CD14-positive monocyte (primary cell): ENCODE measurements at regions not wholly inside any gene's neighbourhood (a gene's known extent, or its start where the extent isn't known, plus 50 kb on each side); places are given as distances from the start of the nearest gene placed in this dataset.

Experiments used
- DNase-seq, 3 donors: peaks; one replicate each; pipeline ENCODE4 v3.0.0-alpha.2; 2011 to 2022
- H2AFZ ChIP-seq: 2 replicates; pipeline ENCODE4 v1.6.0; 2012; ENCODE audit warnings: mild to moderate bottlenecking, low read depth, low read length, inconsistent platforms; ENCODE audit not compliant: insufficient read depth, poor library complexity, severe bottlenecking
- H3K27ac ChIP-seq, 2 donors: 1 replicate in 1 of 2; 2 replicates in 1 of 2; pipeline ENCODE4 v1.5.1; 2012 to 2013; ENCODE audit warnings: low read length in 2 of 2, control low read depth in 1 of 2, inconsistent platforms in 1 of 2, low read depth in 1 of 2, mild to moderate bottlenecking in 1 of 2
- H3K27me3 ChIP-seq, 2 donors: one replicate each; pipeline versions ENCODE4 v1.6.0 to v1.6.1; 2011 to 2013; ENCODE audit warnings: low read length in 2 of 2; ENCODE audit not compliant: control insufficient read depth in 2 of 2, insufficient read depth in 2 of 2
- H3K36me3 ChIP-seq, 2 donors: replicated peaks in 1 of 2; 1 replicate in 1 of 2; 2 replicates in 1 of 2; pipeline versions ENCODE4 v1.5.1 to v1.6.1; 2012 to 2013; ENCODE audit warnings: low read length in 2 of 2, control low read depth in 1 of 2, inconsistent platforms in 1 of 2, mild to moderate bottlenecking in 1 of 2; ENCODE audit not compliant: insufficient read depth in 2 of 2, control insufficient read depth in 1 of 2
- H3K4me1 ChIP-seq, 2 donors: 1 replicate in 1 of 2; 2 replicates in 1 of 2; pipeline versions ENCODE4 v1.5.1 to v1.6.1; 2012 to 2013; ENCODE audit warnings: low read length in 2 of 2, control low read depth in 1 of 2, inconsistent platforms in 1 of 2, mild to moderate bottlenecking in 1 of 2, moderate library complexity in 1 of 2; ENCODE audit not compliant: insufficient read depth in 2 of 2, control insufficient read depth in 1 of 2
- H3K4me2 ChIP-seq: replicated peaks from 2 replicates; pipeline ENCODE3; 2012; ENCODE audit warnings: low read length, moderate library complexity, mild to moderate bottlenecking; ENCODE audit not compliant: poor library complexity, severe bottlenecking; ENCODE audit errors: extremely low read depth
- H3K4me3 ChIP-seq, 3 experiments: fragments of 200-600 bp in 1 of 3; sonication (generic) in 1 of 3; replicated peaks in 1 of 3; 1 replicate in 2 of 3; 2 replicates in 1 of 3; pipeline ENCODE4 v1.5.1; 2011 to 2013; ENCODE audit warnings: low read length in 3 of 3, mild to moderate bottlenecking in 3 of 3, control low read depth in 2 of 3, low read depth in 2 of 3, inconsistent platforms in 1 of 3, moderate library complexity in 1 of 3
- H3K79me2 ChIP-seq: 2 replicates; pipeline ENCODE4 v1.6.0; 2012; ENCODE audit warnings: mild to moderate bottlenecking, control low read depth, inconsistent platforms, low read length, moderate library complexity; ENCODE audit not compliant: insufficient read depth
- H3K9ac ChIP-seq: 2 replicates; pipeline ENCODE4 v1.6.0; 2017; ENCODE audit warnings: low read length, mild to moderate bottlenecking; ENCODE audit not compliant: insufficient read depth, poor library complexity, severe bottlenecking
- H3K9me3 ChIP-seq, 2 donors: replicated peaks in 1 of 2; 1 replicate in 1 of 2; 2 replicates in 1 of 2; pipeline versions ENCODE4 v1.5.1 to v1.6.1; 2012 to 2013; ENCODE audit warnings: low read length in 2 of 2, control low read depth in 1 of 2; ENCODE audit not compliant: control insufficient read depth in 1 of 2, insufficient read depth in 1 of 2
- H4K20me1 ChIP-seq: 2 replicates; pipeline ENCODE4 v1.6.0; 2012; ENCODE audit warnings: mild to moderate bottlenecking, low read length, control low read depth, moderate library complexity; ENCODE audit not compliant: insufficient read depth
- H3K27ac Mint-ChIP-seq, 7 donors: one replicate each; pipeline ENCODE4 v1.8.0; 2020; ENCODE audit warnings: mild to moderate bottlenecking in 7 of 7, mixed read lengths in 7 of 7, moderate library complexity in 6 of 7, inconsistent platforms in 2 of 7
- H3K27me3 Mint-ChIP-seq, 3 donors: one replicate each; pipeline ENCODE4 v1.8.0; 2021 to 2022; ENCODE audit warnings: low read depth in 3 of 3, mild to moderate bottlenecking in 3 of 3, mixed read lengths in 3 of 3, moderate library complexity in 3 of 3, inconsistent platforms in 1 of 3
- H3K36me3 Mint-ChIP-seq, 2 donors: one replicate each; pipeline ENCODE4 v1.8.0; 2020; ENCODE audit warnings: mixed read lengths in 2 of 2, inconsistent platforms in 1 of 2, mild to moderate bottlenecking in 1 of 2
- H3K4me1 Mint-ChIP-seq: one replicate; pipeline ENCODE4 v1.8.0; 2020; ENCODE audit warnings: mild to moderate bottlenecking, mixed read lengths
- H3K4me3 Mint-ChIP-seq, 2 donors: one replicate each; pipeline ENCODE4 v1.8.0; 2020; ENCODE audit warnings: mild to moderate bottlenecking in 2 of 2, mixed read lengths in 2 of 2, moderate library complexity in 1 of 2
- H3K9me3 Mint-ChIP-seq, 7 donors: one replicate each; pipeline ENCODE4 v1.8.0; 2020 to 2022; ENCODE audit warnings: mixed read lengths in 7 of 7, mild to moderate bottlenecking in 6 of 7, moderate library complexity in 6 of 7, inconsistent platforms in 2 of 7
- CTCF ChIP-seq: fragments of 200-600 bp; IDR thresholded peaks from one replicate; pipeline ENCODE4 v1.8.0; 2022; ENCODE audit warnings: antibody characterized with exemption, mild to moderate bottlenecking
- WGBS: methylation state at CpG from one replicate; pipeline ENCODE4 v1.1.5; 2013; ENCODE audit warnings: missing lambda C conversion rate; ENCODE audit not compliant: insufficient coverage; 5-methylcytosine and 5-hydroxymethylcytosine counted together
- intact Hi-C, 2 donors: fragments of 100-400 bp; cut with micrococcal nuclease; formaldehyde crosslinking; loops; one replicate each; pipeline versions ENCODE4 v1.15.0 to v1.15.1; 2023

GRCh38 chr12:28746734-28747325 is 402.2 kb upstream of the FAR2 start:
- H3K27ac Mint-ChIP-seq = no peak overlapping the region
- 100% methylated on average over 3 of the region's 3 CpGs for WGBS
- peaks cover 0 to 2% (median 0%) of the 10 kb centered on the region in 3 donors for H3K27me3 Mint-ChIP-seq

GRCh38 chr12:28750946-28751685 is 398.0 kb upstream of the FAR2 start:
- Mint-ChIP-seq H3K9me3 (peaks cover 7 to 23% (median 10%) of the 10 kb centered on the region in 7 donors), H3K27me3 (no peaks in the 10 kb centered on the region), H3K4me3 (no peak overlapping the region), H3K36me3 (no peaks in the 10 kb centered on the region), H3K27ac (peak overlapping the region in 4 of 7 donors; percentile 7 to 69 (median 26)), H3K4me1 (peaks cover 17% of the 10 kb centered on the region)
- intact Hi-C loops = no loop called here
- Histone ChIP-seq H3K36me3 (no peaks in the 10 kb centered on the region), H3K27me3 (no peaks in the 10 kb centered on the region), H3K4me2 (peak overlapping the region; percentile 36), H2AFZ (no peak overlapping the region), H3K27ac (peak overlapping the region in 1 of 2 donors; percentile 56), H3K4me3 (no peak overlapping the region), H3K4me1 (peaks cover 6 to 15% of the 10 kb centered on the region in 2 donors), H3K79me2 (no peaks in the 10 kb centered on the region), H4K20me1 (no peaks in the 10 kb centered on the region), H3K9ac (no peak overlapping the region), H3K9me3 (peaks cover 9 to 14% of the 10 kb centered on the region in 2 donors)
- peak in 1 of 3 donors; percentile 23 for DNase-seq
- TF ChIP-seq CTCF = no peak
- WGBS = no CpG with 5 or more reads among the region's 1 CpG

More at GRCh38 chr12:28746734-28747325, 402.2 kb upstream of the FAR2 start:
- Mint-ChIP-seq H3K4me1 (peaks cover 17% of the 10 kb centered on the region), H3K36me3 (no peaks in the 10 kb centered on the region), H3K4me3 (no peak overlapping the region), H3K9me3 (peaks cover 0 to 8% (median 3%) of the 10 kb centered on the region in 7 donors)
- intact Hi-C loops = no loop called here
- no peak overlapping the region for H3K27ac ChIP-seq
- H3K4me1 ChIP-seq = peaks cover 6 to 15% of the 10 kb centered on the region in 2 donors
- H3K9me3 ChIP-seq = peaks cover 4 to 6% of the 10 kb centered on the region in 2 donors
- H3K27me3 ChIP-seq = no peaks in the 10 kb centered on the region
- no peaks in the 10 kb centered on the region for H3K79me2 ChIP-seq
- no peaks in the 10 kb centered on the region for H3K36me3 ChIP-seq
- H3K4me2 ChIP-seq = no peak overlapping the region
- DNase-seq = no peak
- TF ChIP-seq CTCF = no peak
- no peaks in the 10 kb centered on the region for H4K20me1 ChIP-seq
- H3K9ac ChIP-seq = no peak overlapping the region
- no peak overlapping the region for H2AFZ ChIP-seq
- no peak overlapping the region for H3K4me3 ChIP-seq
